ENCODE measurements at regions not wholly inside any gene's neighbourhood (a gene's known extent, or its start where the extent isn't known, plus 50 kb on each side); places are given as distances from the start of the nearest gene placed in this dataset.
"Not testable (repeated sequence)": the region's sequence is repeated elsewhere in the genome, so short reads cannot be mapped to it uniquely, and the experiment has no call there.

DNA sequence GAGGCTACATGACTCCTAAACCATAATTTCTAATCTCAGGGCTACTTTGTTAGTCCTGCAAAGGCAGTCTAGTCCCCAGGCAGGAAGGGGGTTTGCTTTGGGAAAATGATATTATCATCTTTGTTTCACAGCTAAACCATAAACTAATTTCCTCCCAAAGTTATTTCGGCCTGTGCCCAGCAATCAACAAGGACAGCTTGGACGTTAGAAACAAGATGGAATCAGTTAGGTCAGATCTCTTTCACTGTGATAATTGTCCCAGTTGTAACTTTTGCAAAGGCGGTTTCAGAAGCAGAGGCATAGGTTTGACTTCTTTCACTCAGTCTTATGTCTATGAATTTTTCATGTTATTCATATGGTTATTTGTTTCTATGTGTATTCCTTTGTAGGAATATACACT, 119.1 kb downstream of the PPIAL4G start:
- TF ChIP-seq POLR2A (IDR thresholded peaks at IDR 0.05): not testable (repeated sequence)
- TF ChIP-seq, protein P1, sequence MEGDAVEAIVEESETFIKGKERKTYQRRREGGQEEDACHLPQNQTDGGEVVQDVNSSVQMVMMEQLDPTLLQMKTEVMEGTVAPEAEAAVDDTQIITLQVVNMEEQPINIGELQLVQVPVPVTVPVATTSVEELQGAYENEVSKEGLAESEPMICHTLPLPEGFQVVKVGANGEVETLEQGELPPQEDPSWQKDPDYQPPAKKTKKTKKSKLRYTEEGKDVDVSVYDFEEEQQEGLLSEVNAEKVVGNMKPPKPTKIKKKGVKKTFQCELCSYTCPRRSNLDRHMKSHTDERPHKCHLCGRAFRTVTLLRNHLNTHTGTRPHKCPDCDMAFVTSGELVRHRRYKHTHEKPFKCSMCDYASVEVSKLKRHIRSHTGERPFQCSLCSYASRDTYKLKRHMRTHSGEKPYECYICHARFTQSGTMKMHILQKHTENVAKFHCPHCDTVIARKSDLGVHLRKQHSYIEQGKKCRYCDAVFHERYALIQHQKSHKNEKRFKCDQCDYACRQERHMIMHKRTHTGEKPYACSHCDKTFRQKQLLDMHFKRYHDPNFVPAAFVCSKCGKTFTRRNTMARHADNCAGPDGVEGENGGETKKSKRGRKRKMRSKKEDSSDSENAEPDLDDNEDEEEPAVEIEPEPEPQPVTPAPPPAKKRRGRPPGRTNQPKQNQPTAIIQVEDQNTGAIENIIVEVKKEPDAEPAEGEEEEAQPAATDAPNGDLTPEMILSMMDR (IDR thresholded peaks at IDR 0.05): not testable (repeated sequence)

Measured in prostate gland (tissue), 2 donors.